Uterus (tissue), 3 donors: ENCODE measurements at regions not wholly inside any gene's neighbourhood (a gene's known extent, or its start where the extent isn't known, plus 50 kb on each side); places are given as distances from the start of the nearest gene placed in this dataset.

Source experiments
- DNase-seq, 2 donors: peaks; one replicate each; pipeline ENCODE4 v3.0.0-alpha.2; 2019 to 2020
- H3K27ac ChIP-seq, 2 donors: fragments of 200-600 bp; sonication (generic); 1 replicate in 1 of 2; 2 replicates in 1 of 2; pipeline ENCODE4 v1.5.1; 2016 to 2018
- H3K27me3 ChIP-seq, 2 donors: fragments of 200-600 bp; sonication (generic); one replicate each; pipeline ENCODE4 v1.5.1; 2018 to 2019; ENCODE audit warnings: control low read depth in 1 of 2
- H3K36me3 ChIP-seq, 2 donors: fragments of 200-600 bp; sonication (generic); one replicate each; pipeline ENCODE4 v1.5.1; 2019; ENCODE audit warnings: control low read depth in 1 of 2
- H3K4me1 ChIP-seq, 2 donors: fragments of 200-600 bp; sonication (generic); one replicate each; pipeline ENCODE4 v1.5.1; 2018 to 2019; ENCODE audit warnings: control low read depth in 1 of 2
- H3K4me3 ChIP-seq, 2 donors: fragments of 200-600 bp; sonication (generic); 1 replicate in 1 of 2; 2 replicates in 1 of 2; pipeline ENCODE4 v1.5.1; 2018 to 2019; ENCODE audit warnings: mild to moderate bottlenecking in 1 of 2
- H3K9me3 ChIP-seq, 2 donors: fragments of 200-600 bp; sonication (generic); one replicate each; pipeline ENCODE4 v1.5.1; 2019; ENCODE audit warnings: control low read depth in 1 of 2
- CTCF ChIP-seq, 4 experiments: fragments of 200-600 bp in 2 of 4; fragments of 450-650 bp in 2 of 4; sonication (generic) in 2 of 4; IDR thresholded peaks; one replicate each; pipeline ENCODE4 v1.5.1; 2016 to 2019; ENCODE audit warnings: antibody characterized with exemption in 4 of 4, mild to moderate bottlenecking in 2 of 4, moderate library complexity in 1 of 4
- POLR2A ChIP-seq, 2 donors: fragments of 450-650 bp; IDR thresholded peaks; one replicate each; pipeline ENCODE4 v1.6.1; 2016; ENCODE audit warnings: antibody characterized with exemption in 2 of 2, mild to moderate bottlenecking in 1 of 2, moderate library complexity in 1 of 2
- intact Hi-C: fragments of 100-400 bp; cut with DNase I; formaldehyde crosslinking; loops from one replicate; pipeline ENCODE4 v1.15.1; 2023; ENCODE audit warnings: low total_unique reads
- donor health status: DM: yes; HTN: yes; CAD: no.

GRCh38 chr7:26006426-26006825 lies 145.6 kb upstream of the NFE2L3 start:
- H3K27me3 ChIP-seq, result no peaks in the 10 kb centered on the region
- H3K36me3 ChIP-seq, result no peaks in the 10 kb centered on the region
- intact Hi-C loops, result no loop called here
- no peak overlapping the region for H3K4me3 ChIP-seq
- H3K27ac ChIP-seq, result no peak overlapping the region
- no peak for TF ChIP-seq POLR2A (IDR thresholded peaks at IDR 0.05)
- TF ChIP-seq CTCF (IDR thresholded peaks at IDR 0.05), result no peak
- H3K4me1 ChIP-seq, result no peaks in the 10 kb centered on the region
- H3K9me3 ChIP-seq, result no peaks in the 10 kb centered on the region
- DNase-seq, result no peak

- no peak for TF ChIP-seq CTCF (IDR thresholded peaks at IDR 0.05)
- no peak for TF ChIP-seq POLR2A (IDR thresholded peaks at IDR 0.05)
- H3K27ac ChIP-seq, result no peak overlapping the region
- intact Hi-C loops, result no loop called here
- no peaks in the 10 kb centered on the region for H3K36me3 ChIP-seq
- no peak for DNase-seq
- no peak overlapping the region for H3K4me3 ChIP-seq
- no peaks in the 10 kb centered on the region for H3K27me3 ChIP-seq
- no peaks in the 10 kb centered on the region for H3K4me1 ChIP-seq
- H3K9me3 ChIP-seq, result no peaks in the 10 kb centered on the region
These were observed 144.5 kb upstream of the NFE2L3 start for GRCh38 chr7:26007510-26007909.

GRCh38 chr7:26008428-26008827 lies 143.6 kb upstream of the NFE2L3 start:
- H3K4me3 ChIP-seq, result no peak overlapping the region
- intact Hi-C loops, result no loop called here
- no peak for TF ChIP-seq POLR2A (IDR thresholded peaks at IDR 0.05)
- no peak for TF ChIP-seq CTCF (IDR thresholded peaks at IDR 0.05)
- no peaks in the 10 kb centered on the region for H3K27me3 ChIP-seq
- DNase-seq, result no peak
- no peak overlapping the region for H3K27ac ChIP-seq
- H3K4me1 ChIP-seq, result no peaks in the 10 kb centered on the region
- H3K36me3 ChIP-seq, result no peaks in the 10 kb centered on the region
- H3K9me3 ChIP-seq, result no peaks in the 10 kb centered on the region

GRCh38 chr7:26011039-26011696 lies 140.8 kb upstream of the NFE2L3 start:
- H3K4me1 ChIP-seq, result no peaks in the 10 kb centered on the region
- DNase-seq, result no peak
- intact Hi-C loops, result no loop called here

More at GRCh38 chr7:26011039-26011696, 140.8 kb upstream of the NFE2L3 start:
- Histone ChIP-seq H3K27ac (no peak overlapping the region), H3K36me3 (no peaks in the 10 kb centered on the region), H3K9me3 (no peaks in the 10 kb centered on the region), H3K27me3 (no peaks in the 10 kb centered on the region), H3K4me3 (no peak overlapping the region)
- TF ChIP-seq CTCF (IDR thresholded peaks at IDR 0.05) (no peak), POLR2A (IDR thresholded peaks at IDR 0.05) (no peak)
